K562 (cell line): ENCODE measurements at regions not wholly inside any gene's neighbourhood (a gene's known extent, or its start where the extent isn't known, plus 50 kb on each side); places are given as distances from the start of the nearest gene placed in this dataset.

Source experiments
- ATAC-seq: fragments of 200-7000 bp; cut with Tn5 transposase; 3 replicates; pipeline ENCODE4 v1.9.1; 2020; ENCODE audit warnings: moderate library complexity
- BruUV-seq: library from RNA; stranded (reverse); fragments of 400-500 nt; replicated peaks from 2 replicates; lab custom pipeline; 2021; lab: Mats Ljungman, UMichigan
- CTCF ChIA-PET: fragments of 300-600 bp; formaldehyde crosslinking; extraction: SDS; loops from one replicate; lab custom pipeline; 2021; ENCODE audit warnings: low intra/inter-chr PET ratio; lab: Yijun Ruan, JAX
- POLR2A ChIA-PET: fragments of 300-600, 350-650 bp; sonication (Branson Sonifier 250); formaldehyde crosslinking; extraction: SDS; loops from one replicate; lab custom pipeline; 2021; ENCODE audit warnings: antibody characterized with exemption, inconsistent platforms; lab: Yijun Ruan, JAX
- DNase-seq, 4 experiments: peaks; one replicate each; pipeline versions ENCODE4 v3.0.0 to v3.0.0-alpha.2; 2011 to 2018; ENCODE audit warnings: low spot score in 3 of 4, mixed read lengths in 3 of 4; ENCODE audit errors: extremely low read depth in 1 of 4
- FAIRE-seq: peaks from 2 replicates; lab custom pipeline; 2011; peaks lifted over from hg19 to GRCh38; lab: Jason Lieb, UNC
- H2AFZ ChIP-seq: 2 replicates; pipeline ENCODE4 v1.6.0; 2011; ENCODE audit warnings: low read depth, low read length, control low read depth, inconsistent platforms
- H3K27ac ChIP-seq: fragments of 200-600 bp; 3 replicates; pipeline ENCODE4 v1.8.0; 2011; ENCODE audit warnings: low read depth, mild to moderate bottlenecking, control low read depth, inconsistent platforms, low read length, moderate library complexity, mixed read lengths; ENCODE audit errors: extremely low read depth
- H3K27me3 ChIP-seq, 2 experiments: fragments of 300-600 bp in 1 of 2; 2 replicates in 1 of 2; 3 replicates in 1 of 2; pipeline versions ENCODE4 v1.6.0 to v1.8.0; 2011; ENCODE audit warnings: inconsistent platforms in 2 of 2, low read length in 2 of 2, mild to moderate bottlenecking in 1 of 2, mixed read lengths in 1 of 2, moderate library complexity in 1 of 2; ENCODE audit not compliant: control insufficient read depth in 2 of 2, insufficient read depth in 2 of 2
- H3K36me3 ChIP-seq: fragments of 300-600 bp; 3 replicates; pipeline ENCODE4 v1.8.0; 2011; ENCODE audit warnings: mild to moderate bottlenecking, low read length, inconsistent platforms; ENCODE audit not compliant: control insufficient read depth, insufficient read depth
- H3K4me1 ChIP-seq, 2 experiments: fragments of 200-600 bp in 1 of 2; replicated peaks in 1 of 2; 2 replicates in 1 of 2; 3 replicates in 1 of 2; pipeline versions ENCODE4 v1.5.1 to v1.8.0; 2011; ENCODE audit warnings: inconsistent platforms in 2 of 2, low read length in 2 of 2, mild to moderate bottlenecking in 1 of 2, mixed read lengths in 1 of 2, moderate library complexity in 1 of 2; ENCODE audit not compliant: control insufficient read depth in 2 of 2, insufficient read depth in 2 of 2
- H3K4me2 ChIP-seq: 2 replicates; pipeline ENCODE4 v1.6.1; 2011; ENCODE audit warnings: low read length, control low read depth, inconsistent platforms, mixed read lengths; ENCODE audit not compliant: insufficient read depth
- H3K4me3 ChIP-seq: fragments of 200-600 bp; sonication (generic), shearing (Covaris generic); 2 replicates; pipeline ENCODE4 v1.5.1; 2016; ENCODE audit warnings: control low read depth, inconsistent platforms
- H3K79me2 ChIP-seq: fragments of 200-600 bp; 3 replicates; pipeline ENCODE4 v1.8.0; 2011; ENCODE audit warnings: low read length, inconsistent platforms; ENCODE audit not compliant: control insufficient read depth, insufficient read depth
- H3K9ac ChIP-seq, 2 experiments: 2 replicates each; pipeline versions ENCODE4 v1.6.0 to v1.6.1; 2011; ENCODE audit warnings: low read depth in 2 of 2, low read length in 2 of 2, control low read depth in 1 of 2, inconsistent platforms in 1 of 2, mild to moderate bottlenecking in 1 of 2, mixed read lengths in 1 of 2; ENCODE audit not compliant: insufficient read depth in 1 of 2
- H3K9me1 ChIP-seq: one replicate; pipeline ENCODE4 v1.6.0; 2011; ENCODE audit warnings: inconsistent platforms, mild to moderate bottlenecking, low read length, moderate library complexity; ENCODE audit not compliant: control insufficient read depth, insufficient read depth
- H3K9me3 ChIP-seq: replicated peaks from 2 replicates; pipeline ENCODE4 v1.5.1; 2011; ENCODE audit warnings: low read depth, low read length, inconsistent platforms; ENCODE audit not compliant: control insufficient read depth, insufficient read depth
- H4K20me1 ChIP-seq: replicated peaks from 2 replicates; pipeline ENCODE4 v1.6.1; 2011; ENCODE audit warnings: low read length, inconsistent platforms, mixed read lengths; ENCODE audit not compliant: control insufficient read depth, insufficient read depth
- ADNP ChIP-seq: fragments of 200-800 bp; sonication (Bioruptor generic); IDR thresholded peaks from 2 replicates; pipeline ENCODE4 v1.6.1; 2016; ENCODE audit warnings: missing genetic modification characterization, missing compliant biosample characterization
- EZH2 ChIP-seq: IDR thresholded peaks from 2 replicates; pipeline ENCODE4 v1.6.1; 2012; ENCODE audit warnings: low read depth, mild to moderate bottlenecking, inconsistent platforms, low read length, borderline replicate concordance
- GTF2F1 ChIP-seq: IDR thresholded peaks from 2 replicates; pipeline ENCODE4 v1.6.1; 2011; ENCODE audit warnings: low read depth, low read length, improper control_type of control experiment
- HMGN3 ChIP-seq: IDR thresholded peaks from 2 replicates; pipeline ENCODE4 v1.6.1; 2011; ENCODE audit warnings: borderline replicate concordance, low read depth, mild to moderate bottlenecking, mixed read lengths, low read length; ENCODE audit not compliant: insufficient read length; ENCODE audit errors: extremely low read depth
- KAT8 ChIP-seq: fragments of 450-650 bp; IDR thresholded peaks from 2 replicates; pipeline ENCODE4 v1.6.1; 2016; ENCODE audit warnings: low read depth, mild to moderate bottlenecking
- KLF13 ChIP-seq: fragments of 450-650 bp; IDR thresholded peaks from 2 replicates; pipeline ENCODE4 v1.6.1; 2016; ENCODE audit warnings: missing genetic modification characterization, low read depth, mild to moderate bottlenecking, missing compliant biosample characterization, moderate library complexity, borderline replicate concordance
- MTA3 ChIP-seq: fragments of 450-650 bp; formaldehyde crosslinking; IDR thresholded peaks from 2 replicates; pipeline ENCODE4 v1.6.1; 2017; ENCODE audit warnings: mild to moderate bottlenecking, borderline replicate concordance
- MTF1 ChIP-seq: fragments of 250-450 bp; sonication (Bioruptor Pico); IDR thresholded peaks from 2 replicates; pipeline ENCODE4 v1.9.0; 2021; ENCODE audit warnings: moderate library complexity, mild to moderate bottlenecking, inconsistent platforms, borderline replicate concordance
- NFIX ChIP-seq: fragments of 250-450 bp; sonication (Bioruptor Pico); IDR thresholded peaks from 2 replicates; pipeline ENCODE4 v1.4.0; 2020; ENCODE audit warnings: low read depth, mild to moderate bottlenecking, moderate library complexity
- ZEB2 ChIP-seq: fragments of 450-650 bp; IDR thresholded peaks from 2 replicates; pipeline ENCODE4 v1.6.1; 2016
- ZNF408 ChIP-seq: fragments of 250-450 bp; sonication (Bioruptor Pico); IDR thresholded peaks from 2 replicates; pipeline ENCODE4 v1.4.0; 2020; ENCODE audit warnings: low read depth, mild to moderate bottlenecking, moderate library complexity
- ZNF41 ChIP-seq: fragments of 250-450 bp; sonication (Bioruptor Pico); conservative IDR thresholded peaks from 2 replicates; pipeline ENCODE4 v1.4.0; 2020; ENCODE audit warnings: mild to moderate bottlenecking
- WGBS: fragments of 100-300 bp; shearing (Covaris generic); methylation state at CpG from one replicate; pipeline ENCODE4 v1.1.6; 2016; ENCODE audit warnings: low coverage, mixed read lengths; ENCODE audit not compliant: insufficient coverage; ENCODE audit errors: missing lambda C conversion rate; 5-methylcytosine and 5-hydroxymethylcytosine counted together
- in situ Hi-C: fragments of 300-500 bp; cut with MboI; formaldehyde crosslinking; loops from 4 replicates; pipeline ENCODE4 v1.15.0; 2018; ENCODE audit warnings: inconsistent platforms, mixed read lengths
- intact Hi-C: fragments of 100-400 bp; cut with micrococcal nuclease; formaldehyde crosslinking; loops from 2 replicates; pipeline ENCODE4 v1.14.2; 2022
- TF ChIP-seq, protein P1 (sequence below): fragments of 450-650 bp; IDR thresholded peaks from 2 replicates; pipeline ENCODE4 v1.6.1; 2016
- TF ChIP-seq, protein P2 (sequence below): fragments of 450-650 bp; IDR thresholded peaks from 2 replicates; pipeline ENCODE4 v1.7.1; 2018; ENCODE audit warnings: mild to moderate bottlenecking, low read depth; ENCODE audit not compliant: partially characterized antibody
- TF ChIP-seq, protein P3 (sequence below): fragments of 450-650 bp; IDR thresholded peaks from 2 replicates; pipeline ENCODE4 v1.6.1; 2016; ENCODE audit warnings: borderline replicate concordance

DNA sequence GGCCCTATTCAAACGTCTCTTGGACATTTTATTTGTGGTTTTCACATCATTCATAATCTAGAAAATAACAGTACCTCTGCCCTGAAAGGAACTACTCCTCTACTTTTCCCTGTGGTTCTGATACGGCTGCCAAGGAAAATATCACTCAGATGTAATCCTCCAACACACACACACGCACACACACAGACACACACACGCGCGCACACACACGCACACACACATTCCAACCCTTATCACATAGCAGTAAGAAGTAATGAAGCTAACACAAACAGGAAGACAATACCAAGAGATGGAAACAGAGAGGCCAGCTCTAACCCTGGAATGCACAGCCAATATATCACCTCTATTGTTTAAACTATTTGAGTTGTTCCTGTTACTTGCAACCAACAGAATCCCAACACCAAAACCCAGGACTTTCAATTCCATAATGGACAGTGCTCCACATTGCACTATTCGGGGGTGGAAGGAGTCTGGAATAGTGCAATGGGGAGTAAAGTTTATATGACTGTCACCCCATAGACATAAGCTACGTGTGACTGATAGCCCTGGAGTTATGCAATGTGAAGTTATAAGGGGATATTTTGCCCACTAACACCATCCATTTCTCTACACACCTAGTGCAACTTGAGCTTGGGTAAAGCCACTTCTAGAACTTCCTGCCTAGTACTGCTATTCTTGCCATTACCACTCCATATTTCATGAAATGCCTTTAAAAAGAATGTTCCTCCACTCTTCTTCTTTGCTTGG is 71.3 kb upstream of the FNDC3B start:
- no peak overlapping the region for H3K4me2 ChIP-seq
- no peak for TF ChIP-seq NFIX (CRISPR knock-in tag)
- no peak for TF ChIP-seq HMGN3
- TF ChIP-seq KLF13 (tag): no peak
- TF ChIP-seq ZNF41 (CRISPR knock-in tag): no peak
- no peak for TF ChIP-seq ZNF408
- no peak for TF ChIP-seq EZH2
- TF ChIP-seq ADNP (tag): no peak; the same call in 1 of the 2 replicates
- no peak for TF ChIP-seq MTF1
- TF ChIP-seq, protein P1, sequence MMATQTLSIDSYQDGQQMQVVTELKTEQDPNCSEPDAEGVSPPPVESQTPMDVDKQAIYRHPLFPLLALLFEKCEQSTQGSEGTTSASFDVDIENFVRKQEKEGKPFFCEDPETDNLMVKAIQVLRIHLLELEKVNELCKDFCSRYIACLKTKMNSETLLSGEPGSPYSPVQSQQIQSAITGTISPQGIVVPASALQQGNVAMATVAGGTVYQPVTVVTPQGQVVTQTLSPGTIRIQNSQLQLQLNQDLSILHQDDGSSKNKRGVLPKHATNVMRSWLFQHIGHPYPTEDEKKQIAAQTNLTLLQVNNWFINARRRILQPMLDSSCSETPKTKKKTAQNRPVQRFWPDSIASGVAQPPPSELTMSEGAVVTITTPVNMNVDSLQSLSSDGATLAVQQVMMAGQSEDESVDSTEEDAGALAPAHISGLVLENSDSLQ: no peak
- TF ChIP-seq, protein P2, sequence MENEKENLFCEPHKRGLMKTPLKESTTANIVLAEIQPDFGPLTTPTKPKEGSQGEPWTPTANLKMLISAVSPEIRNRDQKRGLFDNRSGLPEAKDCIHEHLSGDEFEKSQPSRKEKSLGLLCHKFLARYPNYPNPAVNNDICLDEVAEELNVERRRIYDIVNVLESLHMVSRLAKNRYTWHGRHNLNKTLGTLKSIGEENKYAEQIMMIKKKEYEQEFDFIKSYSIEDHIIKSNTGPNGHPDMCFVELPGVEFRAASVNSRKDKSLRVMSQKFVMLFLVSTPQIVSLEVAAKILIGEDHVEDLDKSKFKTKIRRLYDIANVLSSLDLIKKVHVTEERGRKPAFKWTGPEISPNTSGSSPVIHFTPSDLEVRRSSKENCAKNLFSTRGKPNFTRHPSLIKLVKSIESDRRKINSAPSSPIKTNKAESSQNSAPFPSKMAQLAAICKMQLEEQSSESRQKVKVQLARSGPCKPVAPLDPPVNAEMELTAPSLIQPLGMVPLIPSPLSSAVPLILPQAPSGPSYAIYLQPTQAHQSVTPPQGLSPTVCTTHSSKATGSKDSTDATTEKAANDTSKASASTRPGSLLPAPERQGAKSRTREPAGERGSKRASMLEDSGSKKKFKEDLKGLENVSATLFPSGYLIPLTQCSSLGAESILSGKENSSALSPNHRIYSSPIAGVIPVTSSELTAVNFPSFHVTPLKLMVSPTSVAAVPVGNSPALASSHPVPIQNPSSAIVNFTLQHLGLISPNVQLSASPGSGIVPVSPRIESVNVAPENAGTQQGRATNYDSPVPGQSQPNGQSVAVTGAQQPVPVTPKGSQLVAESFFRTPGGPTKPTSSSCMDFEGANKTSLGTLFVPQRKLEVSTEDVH: no peak
- TF ChIP-seq MTA3: no peak
- no peak for TF ChIP-seq KAT8
- no peak for TF ChIP-seq GTF2F1
- TF ChIP-seq, protein P3, sequence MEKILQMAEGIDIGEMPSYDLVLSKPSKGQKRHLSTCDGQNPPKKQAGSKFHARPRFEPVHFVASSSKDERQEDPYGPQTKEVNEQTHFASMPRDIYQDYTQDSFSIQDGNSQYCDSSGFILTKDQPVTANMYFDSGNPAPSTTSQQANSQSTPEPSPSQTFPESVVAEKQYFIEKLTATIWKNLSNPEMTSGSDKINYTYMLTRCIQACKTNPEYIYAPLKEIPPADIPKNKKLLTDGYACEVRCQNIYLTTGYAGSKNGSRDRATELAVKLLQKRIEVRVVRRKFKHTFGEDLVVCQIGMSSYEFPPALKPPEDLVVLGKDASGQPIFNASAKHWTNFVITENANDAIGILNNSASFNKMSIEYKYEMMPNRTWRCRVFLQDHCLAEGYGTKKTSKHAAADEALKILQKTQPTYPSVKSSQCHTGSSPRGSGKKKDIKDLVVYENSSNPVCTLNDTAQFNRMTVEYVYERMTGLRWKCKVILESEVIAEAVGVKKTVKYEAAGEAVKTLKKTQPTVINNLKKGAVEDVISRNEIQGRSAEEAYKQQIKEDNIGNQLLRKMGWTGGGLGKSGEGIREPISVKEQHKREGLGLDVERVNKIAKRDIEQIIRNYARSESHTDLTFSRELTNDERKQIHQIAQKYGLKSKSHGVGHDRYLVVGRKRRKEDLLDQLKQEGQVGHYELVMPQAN: no peak
- TF ChIP-seq ZEB2: no peak

More for the DNA sequence above, 71.3 kb upstream of the FNDC3B start:
- peak overlapping the region; percentile 65; the same call in 1 of the 2 replicates for H2AFZ ChIP-seq
- intact Hi-C loops (loop anchor here (2.0 kb wide), 2 partner anchors 13 to 71 kb away; partner anchors contain the start of gene FNDC3B), in situ Hi-C loops (no loop called here)
- H3K79me2 ChIP-seq: no peaks in the 10 kb centered on the region
- WGBS: 63% methylated on average over 9 of the region's 9 CpGs
- no peaks in the 10 kb centered on the region for H3K9me1 ChIP-seq
- no peak for ATAC-seq
- BruUV-seq: no TSS peak
- peak overlapping the region in 1 of 2 experiments; percentile 66; a peak in 1 of 4 replicates for H3K9ac ChIP-seq
- DNase-seq: no peak
- FAIRE-seq: no peak
- ChIA-PET CTCF (no interaction called here), POLR2A (interaction anchor here (0.8 to 1.8 kb wide), 3 partner anchors 10 to 13 kb away, joined by 3 to 5 read pairs (median 3); no protein-coding TSS in a partner anchor)
- peak overlapping the region; percentile 85 for H3K27ac ChIP-seq
- H4K20me1 ChIP-seq: no peaks in the 10 kb centered on the region
- H3K27me3 ChIP-seq: no peaks in the 10 kb centered on the region
- no peak overlapping the region for H3K4me3 ChIP-seq
- H3K9me3 ChIP-seq: no peaks in the 10 kb centered on the region
- no peaks in the 10 kb centered on the region for H3K36me3 ChIP-seq
- H3K4me1 ChIP-seq: peaks cover 0 to 29% of the 10 kb centered on the region in 2 experiments; a peak in 3 of 5 replicates
